ENCODE measurements at regions not wholly inside any gene's neighbourhood (a gene's known extent, or its start where the extent isn't known, plus 50 kb on each side); places are given as distances from the start of the nearest gene placed in this dataset.

- H3K27ac Mint-ChIP-seq (ENCODE audit: unreplicated experiment), result no peak overlapping the region
- no peak for TF ChIP-seq CTCF (IDR thresholded peaks at IDR 0.05; ENCODE audit: partially characterized antibody, unreplicated experiment)
- H3K4me3 Mint-ChIP-seq (ENCODE audit: unreplicated experiment), result no peak overlapping the region
- no peaks in the 10 kb centered on the region for H3K27me3 Mint-ChIP-seq (ENCODE audit: unreplicated experiment)
- no peak for DNase-seq
- H3K36me3 Mint-ChIP-seq (ENCODE audit: unreplicated experiment), result no peaks in the 10 kb centered on the region
- no peaks in the 10 kb centered on the region for H3K9me3 Mint-ChIP-seq (ENCODE audit: unreplicated experiment)
- H3K4me1 Mint-ChIP-seq (ENCODE audit: low read depth, unreplicated experiment), result no peaks in the 10 kb centered on the region
These were observed 101.4 kb upstream of the PPM1H start for GRCh38 chr12:63036216-63036973.

GRCh38 chr12:63034601-63035000, 99.7 kb upstream of the PPM1H start:
- no peaks in the 10 kb centered on the region for H3K4me1 Mint-ChIP-seq (ENCODE audit: low read depth, unreplicated experiment)
- H3K9me3 Mint-ChIP-seq (ENCODE audit: unreplicated experiment), result no peaks in the 10 kb centered on the region
- no peak overlapping the region for H3K27ac Mint-ChIP-seq (ENCODE audit: unreplicated experiment)
- no peaks in the 10 kb centered on the region for H3K27me3 Mint-ChIP-seq (ENCODE audit: unreplicated experiment)
- no peak overlapping the region for H3K4me3 Mint-ChIP-seq (ENCODE audit: unreplicated experiment)
- no peak for TF ChIP-seq CTCF (IDR thresholded peaks at IDR 0.05; ENCODE audit: partially characterized antibody, unreplicated experiment)
- H3K36me3 Mint-ChIP-seq (ENCODE audit: unreplicated experiment), result no peaks in the 10 kb centered on the region
- no peak for DNase-seq

- DNase-seq, result no peak
- H3K27me3 Mint-ChIP-seq (ENCODE audit: unreplicated experiment), result no peaks in the 10 kb centered on the region
- TF ChIP-seq CTCF (IDR thresholded peaks at IDR 0.05; ENCODE audit: partially characterized antibody, unreplicated experiment), result no peak
- H3K27ac Mint-ChIP-seq (ENCODE audit: unreplicated experiment), result no peak overlapping the region
- no peak overlapping the region for H3K4me3 Mint-ChIP-seq (ENCODE audit: unreplicated experiment)
- H3K9me3 Mint-ChIP-seq (ENCODE audit: unreplicated experiment), result no peaks in the 10 kb centered on the region
- H3K4me1 Mint-ChIP-seq (ENCODE audit: low read depth, unreplicated experiment), result no peaks in the 10 kb centered on the region
- no peaks in the 10 kb centered on the region for H3K36me3 Mint-ChIP-seq (ENCODE audit: unreplicated experiment)
These were observed 94.7 kb upstream of the PPM1H start for GRCh38 chr12:63029676-63030075.

- no peaks in the 10 kb centered on the region for H3K9me3 Mint-ChIP-seq (ENCODE audit: unreplicated experiment)
- DNase-seq, result no peak
These were observed 94.0 kb upstream of the PPM1H start for GRCh38 chr12:63028951-63029350.

More at GRCh38 chr12:63028951-63029350, 94.0 kb upstream of the PPM1H start:
- Mint-ChIP-seq H3K4me1 (ENCODE audit: low read depth, unreplicated experiment) (no peaks in the 10 kb centered on the region), H3K27me3 (ENCODE audit: unreplicated experiment) (no peaks in the 10 kb centered on the region), H3K36me3 (ENCODE audit: unreplicated experiment) (no peaks in the 10 kb centered on the region), H3K27ac (ENCODE audit: unreplicated experiment) (no peak overlapping the region), H3K4me3 (ENCODE audit: unreplicated experiment) (no peak overlapping the region)
- no peak for TF ChIP-seq CTCF (IDR thresholded peaks at IDR 0.05; ENCODE audit: partially characterized antibody, unreplicated experiment)

Measured in glutamatergic neuron (in vitro differentiated cells).